ENCODE measurements at regions not wholly inside any gene's neighbourhood (a gene's known extent, or its start where the extent isn't known, plus 50 kb on each side); places are given as distances from the start of the nearest gene placed in this dataset.

DNA sequence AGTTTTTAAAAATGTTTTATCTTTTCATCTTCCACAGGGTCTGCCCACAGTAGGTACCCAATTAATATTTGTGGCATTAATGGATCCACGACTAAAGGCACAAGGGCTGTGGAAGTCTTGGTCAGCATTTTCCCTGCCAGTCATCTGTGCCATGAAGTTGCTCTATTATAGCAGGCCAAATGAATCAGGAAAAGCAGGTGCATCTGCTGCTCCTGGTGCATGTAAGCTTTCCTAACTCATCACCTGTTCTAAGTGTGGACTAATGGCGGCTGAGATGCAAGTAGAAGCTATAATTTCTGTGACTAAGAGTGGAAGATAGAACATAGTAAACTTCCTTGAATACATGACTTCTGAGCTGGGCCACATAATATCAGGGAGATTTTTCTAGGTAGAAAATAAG lies 182.5 kb upstream of the TENM4 start (continued):
- no peak for TF ChIP-seq TBP (IDR thresholded peaks at IDR 0.05; ENCODE audit: low read depth, low read length)

DNA sequence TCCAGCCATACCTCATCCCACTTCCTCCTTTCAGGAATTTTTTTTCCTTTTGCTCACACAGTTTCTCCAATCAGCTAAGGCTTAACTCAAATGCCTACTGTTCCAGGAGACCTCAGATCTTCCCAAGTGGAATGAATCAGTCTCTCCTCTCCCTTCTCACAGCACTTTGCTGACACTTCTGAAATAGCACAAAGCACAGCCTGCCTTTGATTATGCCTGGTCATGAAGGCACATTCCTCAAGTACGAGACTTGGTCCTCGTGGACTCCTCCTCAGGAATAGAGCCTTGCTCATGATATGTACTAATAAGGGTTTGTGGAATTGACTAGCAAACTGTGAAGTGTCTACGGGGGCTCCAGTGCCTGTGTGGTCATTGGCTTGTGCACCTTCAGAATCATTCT lies 176.7 kb upstream of the TENM4 start:
- H3K14ac ChIP-seq (ENCODE audit: insufficient read length), result no peak overlapping the region
- no peak overlapping the region for H3K9ac ChIP-seq (replicated peaks in 1 of 4; ENCODE audit: extremely low read depth in 1 of 4, low read depth in 3 of 4, low read length in 3 of 4)
- POLR2A ChIA-PET (ENCODE audit: partially characterized antibody), result no interaction called here
- no peak overlapping the region for H4K5ac ChIP-seq (ENCODE audit: insufficient read length, low read depth, low read length)
- DNase-seq (ENCODE audit: low read depth in 1 of 2, low spot score in 2 of 2), result no peak
- no peaks in the 10 kb centered on the region for H3K79me2 ChIP-seq (ENCODE audit: control insufficient read depth in 1 of 2, insufficient read depth in 2 of 2, low read length in 2 of 2)
- H3K4me1 ChIP-seq (replicated peaks in 1 of 4; ENCODE audit: control insufficient read depth in 3 of 4, insufficient read depth in 4 of 4, low read length in 3 of 4), result no peaks in the 10 kb centered on the region
- no peak overlapping the region for H3K4me3 ChIP-seq (ENCODE audit: extremely low read depth in 1 of 4, insufficient read depth in 2 of 4, low read depth in 3 of 4, low read length in 4 of 4)
- no peak for FAIRE-seq
- H4K8ac ChIP-seq (ENCODE audit: extremely low read depth, insufficient read depth, low read length), result no peak overlapping the region
- H3K27ac ChIP-seq (ENCODE audit: low read depth, low read length), result no peak overlapping the region
- no peaks in the 10 kb centered on the region for H4K20me1 ChIP-seq (replicated peaks in 1 of 2; ENCODE audit: control insufficient read depth in 1 of 2, insufficient read depth in 2 of 2, low read length in 2 of 2)
- no peak overlapping the region for H3K4ac ChIP-seq (replicated peaks; ENCODE audit: insufficient read length, low read depth, low read length)
- H3K18ac ChIP-seq (ENCODE audit: extremely low read depth, low read length), result no peak overlapping the region
- H2BK12ac ChIP-seq (ENCODE audit: low read depth, low read length), result no peak overlapping the region
- no peaks in the 10 kb centered on the region for H3K9me3 ChIP-seq (ENCODE audit: insufficient read depth in 2 of 2, low read depth in 1 of 2, low read length in 1 of 2)
- H3K79me1 ChIP-seq (ENCODE audit: low read depth, low read length), result no peaks in the 10 kb centered on the region
- H2BK15ac ChIP-seq (ENCODE audit: low read length), result no peak overlapping the region
- no peak overlapping the region for H4K91ac ChIP-seq (replicated peaks; ENCODE audit: insufficient read length, low read length)
- no peak overlapping the region for H2AK5ac ChIP-seq (ENCODE audit: low read depth, low read length)
- CTCF ChIA-PET (ENCODE audit: partially characterized antibody), result no interaction called here
- H2AFZ ChIP-seq (ENCODE audit: low read length), result no peak overlapping the region
- H2BK5ac ChIP-seq (ENCODE audit: low read depth, low read length), result no peak overlapping the region
- 92% methylated on average over 3 of the region's 3 CpGs; no CpG with 5 or more reads in 1 of the 2 experiments for WGBS, 2 experiments (ENCODE audit: extremely low coverage in 1 of 2, insufficient coverage in 1 of 2, insufficient read length in 1 of 2, insufficient replicate concordance in 2 of 2, low coverage in 1 of 2, low lambda C conversion rate in 2 of 2, missing lambda C conversion rate in 1 of 2)
- no peaks in the 10 kb centered on the region for H3K36me3 ChIP-seq (ENCODE audit: control insufficient read depth in 2 of 4, insufficient read depth in 4 of 4, low read length in 3 of 4)
- H2BK20ac ChIP-seq (ENCODE audit: low read length), result no peak overlapping the region
- H3K27me3 ChIP-seq (replicated peaks in 1 of 4; ENCODE audit: control insufficient read depth in 3 of 4, extremely low read depth in 1 of 4, insufficient read depth in 3 of 4, low read length in 3 of 4), result no peaks in the 10 kb centered on the region
- H3K23ac ChIP-seq (ENCODE audit: insufficient read length), result no peak overlapping the region
- no peak overlapping the region for H3K4me2 ChIP-seq (ENCODE audit: insufficient read depth in 1 of 2, low read depth in 2 of 2, low read length in 2 of 2)
- no peak overlapping the region for H3K56ac ChIP-seq (replicated peaks; ENCODE audit: insufficient read length, low read depth, low read length)
- no peaks in the 10 kb centered on the region; the same call in 1 of the 2 replicates for H3K23me2 ChIP-seq (ENCODE audit: low read depth, low read length)
- no peak overlapping the region for H2BK120ac ChIP-seq (replicated peaks; ENCODE audit: low read depth, low read length)
- no peak for TF ChIP-seq SRF (IDR thresholded peaks at IDR 0.05; ENCODE audit: low read depth, low read length)
- no peak for TF ChIP-seq RNF2 (IDR thresholded peaks at IDR 0.05; ENCODE audit: borderline replicate concordance, low read depth, low read length, missing control alignments, poor library complexity, severe bottlenecking)
- TF ChIP-seq, protein P1, sequence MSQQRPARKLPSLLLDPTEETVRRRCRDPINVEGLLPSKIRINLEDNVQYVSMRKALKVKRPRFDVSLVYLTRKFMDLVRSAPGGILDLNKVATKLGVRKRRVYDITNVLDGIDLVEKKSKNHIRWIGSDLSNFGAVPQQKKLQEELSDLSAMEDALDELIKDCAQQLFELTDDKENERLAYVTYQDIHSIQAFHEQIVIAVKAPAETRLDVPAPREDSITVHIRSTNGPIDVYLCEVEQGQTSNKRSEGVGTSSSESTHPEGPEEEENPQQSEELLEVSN (IDR thresholded peaks at IDR 0.05), result no peak
- no peak for TF ChIP-seq RXRA (IDR thresholded peaks at IDR 0.05; ENCODE audit: insufficient read depth, low read depth, low read length)
- no peak for TF ChIP-seq CHD2 (IDR thresholded peaks at IDR 0.05; ENCODE audit: low read length)
- no peak for TF ChIP-seq HDAC6 (IDR thresholded peaks at IDR 0.05; ENCODE audit: low read depth, low read length)
- TF ChIP-seq GABPA (IDR thresholded peaks at IDR 0.05; ENCODE audit: borderline replicate concordance, insufficient read depth, low read length), result no peak
- TF ChIP-seq SP4 (IDR thresholded peaks at IDR 0.05; ENCODE audit: low read length), result no peak
- TF ChIP-seq JUN (IDR thresholded peaks at IDR 0.05; ENCODE audit: low read depth, low read length), result no peak
- no peak for TF ChIP-seq TAF1 (IDR thresholded peaks at IDR 0.05; ENCODE audit: low read depth, low read length)
- TF ChIP-seq, protein P2, sequence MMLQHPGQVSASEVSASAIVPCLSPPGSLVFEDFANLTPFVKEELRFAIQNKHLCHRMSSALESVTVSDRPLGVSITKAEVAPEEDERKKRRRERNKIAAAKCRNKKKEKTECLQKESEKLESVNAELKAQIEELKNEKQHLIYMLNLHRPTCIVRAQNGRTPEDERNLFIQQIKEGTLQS (IDR thresholded peaks at IDR 0.05; ENCODE audit: insufficient read depth, low read depth, low read length), result no peak
- TF ChIP-seq SIRT6 (IDR thresholded peaks at IDR 0.05; ENCODE audit: low read length), result no peak

Data from H1 (cell line).